HL-60 (cell line): ENCODE measurements at regions not wholly inside any gene's neighbourhood (a gene's known extent, or its start where the extent isn't known, plus 50 kb on each side); places are given as distances from the start of the nearest gene placed in this dataset.

Experiments
- DNase-seq, 2 experiments: peaks; one replicate each; pipeline ENCODE4 v3.0.0-alpha.2; 2010 to 2020; ENCODE audit warnings: low read depth in 1 of 2, low spot score in 1 of 2
- H3K27ac ChIP-seq: fragments of 250-450 bp; sonication (Bioruptor Pico); replicated peaks from 2 replicates; pipeline ENCODE4 v1.5.1; 2020; ENCODE audit warnings: mild to moderate bottlenecking, moderate library complexity
- H3K27me3 ChIP-seq: fragments of 250-450 bp; sonication (Bioruptor Pico); 2 replicates; pipeline ENCODE4 v1.5.1; 2021; ENCODE audit warnings: mild to moderate bottlenecking, moderate library complexity; ENCODE audit not compliant: insufficient read depth, poor library complexity, severe bottlenecking
- H3K4me3 ChIP-seq: replicated peaks from 2 replicates; pipeline ENCODE4 v1.5.1; 2011; ENCODE audit warnings: mild to moderate bottlenecking, control low read depth, low read length; ENCODE audit not compliant: insufficient read depth
- GABPA ChIP-seq: IDR thresholded peaks from 2 replicates; pipeline ENCODE4 v1.6.1; 2012; ENCODE audit warnings: low read depth
- POLR2AphosphoS5 ChIP-seq: IDR thresholded peaks from 2 replicates; pipeline ENCODE4 v1.6.1; 2012; ENCODE audit warnings: low read depth
- SPI1 ChIP-seq: IDR thresholded peaks from 2 replicates; pipeline ENCODE4 v1.6.1; 2012; ENCODE audit warnings: low read depth, mild to moderate bottlenecking, borderline replicate concordance
- TF ChIP-seq, protein P1 (sequence below): IDR thresholded peaks from 2 replicates; pipeline ENCODE4 v1.6.1; 2012; ENCODE audit warnings: low read depth; ENCODE audit not compliant: insufficient replicate concordance
- TF ChIP-seq, protein P2 (sequence below): IDR thresholded peaks from one replicate; pipeline ENCODE4 v1.5.1; 2011; ENCODE audit warnings: low read length, control low read depth, inconsistent platforms; ENCODE audit not compliant: insufficient read depth

DNA sequence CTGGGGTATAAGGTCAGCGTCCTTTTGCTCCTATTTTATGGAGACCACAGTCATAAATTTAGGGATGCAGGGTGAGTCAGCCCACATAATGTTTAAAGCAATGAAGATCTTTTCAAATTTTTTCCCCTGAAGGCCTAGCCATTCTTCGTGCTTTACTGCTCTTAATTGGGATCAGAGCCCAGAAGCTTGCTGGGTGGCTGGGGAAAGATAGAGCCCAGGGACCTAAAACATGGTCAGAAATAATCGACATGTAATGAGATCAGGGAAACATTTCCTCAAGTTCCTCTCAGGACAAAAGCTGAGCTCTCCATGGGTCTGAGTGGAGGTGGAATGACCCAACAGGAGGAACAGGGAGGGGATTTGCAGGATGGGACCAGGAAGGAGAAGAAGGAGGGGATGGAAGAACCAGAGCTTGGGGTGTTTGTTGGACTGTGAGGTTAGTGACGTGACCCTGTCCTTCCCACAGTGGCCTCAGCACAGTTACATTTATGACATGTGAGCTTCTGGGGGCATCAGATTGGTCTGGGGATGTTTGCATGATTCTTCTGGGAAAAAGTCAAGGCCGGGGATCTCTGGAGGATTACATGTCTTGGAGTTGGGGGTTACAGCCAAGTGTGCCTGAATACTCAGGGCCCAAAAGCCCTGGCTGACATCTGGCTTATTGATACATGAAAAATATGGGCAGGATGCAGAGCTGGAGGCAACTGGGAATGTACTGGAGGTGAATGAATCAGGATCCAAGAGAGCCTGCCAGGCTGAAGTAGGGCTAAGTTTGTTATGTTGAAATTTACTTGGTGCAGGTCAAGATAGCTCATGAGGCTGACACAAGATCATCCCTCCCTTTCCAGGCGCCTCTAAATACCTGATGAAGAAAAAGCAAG lies 477.9 kb downstream of the RPS24 start:
- H3K27ac ChIP-seq = no peak overlapping the region
- DNase-seq = no peak

DNA sequence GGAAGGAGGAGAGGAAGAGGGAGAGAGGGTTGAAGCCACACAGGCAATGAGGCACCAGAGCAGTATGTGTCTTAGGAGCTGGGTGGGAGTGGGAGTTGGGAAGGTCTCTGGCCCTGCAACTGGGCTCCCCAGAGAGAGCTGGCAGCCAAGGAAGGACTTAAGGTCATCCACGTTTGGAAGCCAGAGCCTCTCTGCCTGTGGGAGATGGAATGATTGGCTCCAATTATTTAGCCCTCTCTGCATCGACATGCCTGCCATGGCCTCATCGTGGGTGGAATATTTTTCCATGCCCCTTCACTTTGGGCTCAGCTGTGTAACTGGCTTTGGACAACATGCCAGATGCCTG lies 478.5 kb downstream of the RPS24 start:
- DNase-seq = no peak
- Histone ChIP-seq H3K4me3 (no peak overlapping the region), H3K27me3 (no peaks in the 10 kb centered on the region), H3K27ac (no peak overlapping the region)
- TF ChIP-seq GABPA = no peak

More for the DNA sequence above, 477.9 kb downstream of the RPS24 start:
- Histone ChIP-seq H3K27me3 (no peaks in the 10 kb centered on the region), H3K4me3 (no peak overlapping the region)
- no peak for TF ChIP-seq SPI1
- no peak for TF ChIP-seq GABPA
- TF ChIP-seq POLR2AphosphoS5 = no peak
- TF ChIP-seq, protein P1, sequence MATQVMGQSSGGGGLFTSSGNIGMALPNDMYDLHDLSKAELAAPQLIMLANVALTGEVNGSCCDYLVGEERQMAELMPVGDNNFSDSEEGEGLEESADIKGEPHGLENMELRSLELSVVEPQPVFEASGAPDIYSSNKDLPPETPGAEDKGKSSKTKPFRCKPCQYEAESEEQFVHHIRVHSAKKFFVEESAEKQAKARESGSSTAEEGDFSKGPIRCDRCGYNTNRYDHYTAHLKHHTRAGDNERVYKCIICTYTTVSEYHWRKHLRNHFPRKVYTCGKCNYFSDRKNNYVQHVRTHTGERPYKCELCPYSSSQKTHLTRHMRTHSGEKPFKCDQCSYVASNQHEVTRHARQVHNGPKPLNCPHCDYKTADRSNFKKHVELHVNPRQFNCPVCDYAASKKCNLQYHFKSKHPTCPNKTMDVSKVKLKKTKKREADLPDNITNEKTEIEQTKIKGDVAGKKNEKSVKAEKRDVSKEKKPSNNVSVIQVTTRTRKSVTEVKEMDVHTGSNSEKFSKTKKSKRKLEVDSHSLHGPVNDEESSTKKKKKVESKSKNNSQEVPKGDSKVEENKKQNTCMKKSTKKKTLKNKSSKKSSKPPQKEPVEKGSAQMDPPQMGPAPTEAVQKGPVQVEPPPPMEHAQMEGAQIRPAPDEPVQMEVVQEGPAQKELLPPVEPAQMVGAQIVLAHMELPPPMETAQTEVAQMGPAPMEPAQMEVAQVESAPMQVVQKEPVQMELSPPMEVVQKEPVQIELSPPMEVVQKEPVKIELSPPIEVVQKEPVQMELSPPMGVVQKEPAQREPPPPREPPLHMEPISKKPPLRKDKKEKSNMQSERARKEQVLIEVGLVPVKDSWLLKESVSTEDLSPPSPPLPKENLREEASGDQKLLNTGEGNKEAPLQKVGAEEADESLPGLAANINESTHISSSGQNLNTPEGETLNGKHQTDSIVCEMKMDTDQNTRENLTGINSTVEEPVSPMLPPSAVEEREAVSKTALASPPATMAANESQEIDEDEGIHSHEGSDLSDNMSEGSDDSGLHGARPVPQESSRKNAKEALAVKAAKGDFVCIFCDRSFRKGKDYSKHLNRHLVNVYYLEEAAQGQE = no peak
- TF ChIP-seq, protein P2, sequence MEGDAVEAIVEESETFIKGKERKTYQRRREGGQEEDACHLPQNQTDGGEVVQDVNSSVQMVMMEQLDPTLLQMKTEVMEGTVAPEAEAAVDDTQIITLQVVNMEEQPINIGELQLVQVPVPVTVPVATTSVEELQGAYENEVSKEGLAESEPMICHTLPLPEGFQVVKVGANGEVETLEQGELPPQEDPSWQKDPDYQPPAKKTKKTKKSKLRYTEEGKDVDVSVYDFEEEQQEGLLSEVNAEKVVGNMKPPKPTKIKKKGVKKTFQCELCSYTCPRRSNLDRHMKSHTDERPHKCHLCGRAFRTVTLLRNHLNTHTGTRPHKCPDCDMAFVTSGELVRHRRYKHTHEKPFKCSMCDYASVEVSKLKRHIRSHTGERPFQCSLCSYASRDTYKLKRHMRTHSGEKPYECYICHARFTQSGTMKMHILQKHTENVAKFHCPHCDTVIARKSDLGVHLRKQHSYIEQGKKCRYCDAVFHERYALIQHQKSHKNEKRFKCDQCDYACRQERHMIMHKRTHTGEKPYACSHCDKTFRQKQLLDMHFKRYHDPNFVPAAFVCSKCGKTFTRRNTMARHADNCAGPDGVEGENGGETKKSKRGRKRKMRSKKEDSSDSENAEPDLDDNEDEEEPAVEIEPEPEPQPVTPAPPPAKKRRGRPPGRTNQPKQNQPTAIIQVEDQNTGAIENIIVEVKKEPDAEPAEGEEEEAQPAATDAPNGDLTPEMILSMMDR = no peak

DNA sequence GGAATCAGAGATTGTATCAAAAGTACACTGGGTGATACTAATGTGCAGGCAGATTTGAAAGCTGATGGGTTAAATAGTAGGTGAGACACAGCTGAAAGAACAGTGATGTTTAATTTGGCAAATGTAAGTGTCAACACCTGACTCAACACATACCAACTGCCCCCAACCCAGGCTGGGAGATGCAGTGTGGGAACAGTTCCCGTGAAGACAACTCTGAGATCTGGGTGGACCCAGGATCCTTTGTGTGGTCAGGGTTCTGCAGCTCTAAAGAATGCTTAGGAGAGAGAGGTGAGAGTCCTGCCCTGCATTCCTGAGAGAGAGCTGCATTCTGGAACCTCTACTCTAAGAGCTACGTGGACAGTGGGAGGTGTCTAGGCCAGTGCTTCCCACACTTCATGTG lies 479.7 kb downstream of the RPS24 start:
- no peak for TF ChIP-seq POLR2AphosphoS5
- TF ChIP-seq, protein P1 = no peak
- TF ChIP-seq, protein P2 = no peak
- TF ChIP-seq SPI1 = no peak
- TF ChIP-seq GABPA = no peak
- H3K27ac ChIP-seq = no peak overlapping the region
- no peak for DNase-seq
- no peaks in the 10 kb centered on the region for H3K27me3 ChIP-seq
- H3K4me3 ChIP-seq = no peak overlapping the region

DNA sequence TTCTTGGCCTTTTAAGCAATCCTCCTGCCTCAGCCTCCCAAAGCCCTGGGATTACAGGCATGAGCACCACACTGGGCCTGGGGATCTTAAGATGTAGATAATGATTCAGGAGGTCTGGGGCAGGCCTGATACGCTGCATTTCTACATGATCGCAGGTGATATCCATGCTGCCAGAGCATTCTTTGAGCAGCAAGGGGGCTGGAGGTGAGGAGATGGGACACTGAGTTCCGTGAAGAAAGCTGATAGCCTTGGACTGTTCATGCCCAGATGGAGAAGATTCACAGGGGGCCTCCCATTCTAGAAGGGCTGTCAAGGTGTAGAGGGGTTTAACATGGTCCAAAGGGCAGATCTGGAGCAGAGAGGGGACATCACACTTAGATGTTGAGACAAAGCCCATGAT lies 480.3 kb downstream of the RPS24 start:
- no peak overlapping the region for H3K4me3 ChIP-seq

More for the DNA sequence above, 480.3 kb downstream of the RPS24 start:
- Histone ChIP-seq H3K27ac (no peak overlapping the region), H3K27me3 (no peaks in the 10 kb centered on the region)
- no peak for TF ChIP-seq GABPA
- TF ChIP-seq POLR2AphosphoS5 = no peak
- TF ChIP-seq, protein P2 = no peak
- TF ChIP-seq, protein P1 = no peak
- no peak for TF ChIP-seq SPI1
- no peak for DNase-seq
